GM23338 (cell line): ENCODE measurements at regions not wholly inside any gene's neighbourhood (a gene's known extent, or its start where the extent isn't known, plus 50 kb on each side); places are given as distances from the start of the nearest gene placed in this dataset.

ENCODE experiments used
- ATAC-seq: fragments of 200-7000 bp; cut with Tn5 transposase; 3 replicates; pipeline ENCODE4 v1.9.1; 2020
- DNase-seq: peaks from one replicate; pipeline ENCODE4 v3.0.0-alpha.2; 2015; ENCODE audit warnings: low spot score
- H2AFZ ChIP-seq: fragments of 200-600 bp; sonication (generic); 2 replicates; pipeline ENCODE4 v1.8.0; 2016; ENCODE audit warnings: antibody characterized with exemption, mild to moderate bottlenecking, moderate library complexity
- H3F3A ChIP-seq: fragments of 200-600 bp; sonication (generic); replicated peaks from 2 replicates; pipeline ENCODE4 v1.8.0; 2017; ENCODE audit warnings: antibody characterized with exemption, mixed run types, low read depth
- H3K27ac ChIP-seq: fragments of 200-600 bp; sonication (generic); 2 replicates; pipeline ENCODE4 v1.6.1; 2016; ENCODE audit warnings: low read depth
- H3K27me3 ChIP-seq: fragments of 200-600 bp; sonication (generic); 2 replicates; pipeline ENCODE4 v1.8.0; 2016; ENCODE audit warnings: mild to moderate bottlenecking, mixed run types, moderate library complexity; ENCODE audit not compliant: insufficient read depth
- H3K36me3 ChIP-seq: fragments of 200-600 bp; sonication (generic); 2 replicates; pipeline ENCODE4 v1.8.0; 2016; ENCODE audit warnings: mild to moderate bottlenecking; ENCODE audit not compliant: insufficient read depth
- H3K4me1 ChIP-seq: fragments of 200-600 bp; sonication (generic); 2 replicates; pipeline ENCODE4 v1.8.0; 2016; ENCODE audit warnings: mild to moderate bottlenecking, moderate library complexity; ENCODE audit not compliant: insufficient read depth
- H3K4me2 ChIP-seq: fragments of 200-600 bp; sonication (generic); 2 replicates; pipeline ENCODE4 v1.7.1; 2017; ENCODE audit warnings: mixed run types
- H3K4me3 ChIP-seq: fragments of 200-600 bp; sonication (generic); 2 replicates; pipeline ENCODE4 v1.6.1; 2016; ENCODE audit warnings: mixed run types
- H3K79me2 ChIP-seq: fragments of 200-600 bp; sonication (generic); replicated peaks from 2 replicates; pipeline ENCODE4 v1.8.0; 2017; ENCODE audit warnings: mild to moderate bottlenecking; ENCODE audit not compliant: insufficient read depth
- H3K9me2 ChIP-seq: fragments of 200-600 bp; sonication (generic); 2 replicates; pipeline ENCODE4 v1.8.0; 2017; ENCODE audit not compliant: insufficient read depth
- H4K20me1 ChIP-seq: fragments of 200-600 bp; sonication (generic); replicated peaks from 2 replicates; pipeline ENCODE4 v1.8.0; 2017; ENCODE audit warnings: mild to moderate bottlenecking; ENCODE audit not compliant: insufficient read depth
- H3K27ac Mint-ChIP-seq: 2 replicates; pipeline ENCODE4 v1.8.0; 2020; ENCODE audit warnings: inconsistent platforms, mild to moderate bottlenecking, moderate library complexity, mixed read lengths
- H3K27me3 Mint-ChIP-seq: 3 replicates; pipeline ENCODE4 v1.8.0; 2022; ENCODE audit warnings: low read depth, mild to moderate bottlenecking, moderate library complexity, mixed read lengths, inconsistent platforms; ENCODE audit not compliant: insufficient read depth, poor library complexity
- H3K36me3 Mint-ChIP-seq: 3 replicates; pipeline ENCODE4 v1.8.0; 2021; ENCODE audit warnings: low read depth, mild to moderate bottlenecking, inconsistent platforms, moderate library complexity, mixed read lengths
- H3K4me1 Mint-ChIP-seq: 3 replicates; pipeline ENCODE4 v1.8.0; 2020; ENCODE audit warnings: mild to moderate bottlenecking, inconsistent platforms, mixed read lengths
- H3K4me3 Mint-ChIP-seq: 3 replicates; pipeline ENCODE4 v1.8.0; 2021; ENCODE audit warnings: moderate library complexity, mild to moderate bottlenecking, inconsistent platforms, mixed read lengths
- H3K9me3 Mint-ChIP-seq: 3 replicates; pipeline ENCODE4 v1.8.0; 2020; ENCODE audit warnings: moderate library complexity, mild to moderate bottlenecking, inconsistent platforms, mixed read lengths
- ETS1 ChIP-seq: IDR thresholded peaks from 2 replicates; pipeline ENCODE4 v1.6.1; 2016; ENCODE audit warnings: antibody characterized with exemption
- EZH2phosphoT487 ChIP-seq: fragments of 200-600 bp; sonication (generic); IDR thresholded peaks from one replicate; pipeline ENCODE4 v1.8.1; 2018; ENCODE audit warnings: antibody characterized with exemption; ENCODE audit not compliant: unreplicated experiment
- JUNB ChIP-seq: IDR thresholded peaks from one replicate; pipeline ENCODE4 v1.6.1; 2016; ENCODE audit warnings: antibody characterized with exemption; ENCODE audit not compliant: unreplicated experiment
- NANOG ChIP-seq: IDR thresholded peaks from 2 replicates; pipeline ENCODE4 v1.6.1; 2016; ENCODE audit warnings: antibody characterized with exemption, borderline replicate concordance
- POLR2AphosphoS5 ChIP-seq: IDR thresholded peaks from 2 replicates; pipeline ENCODE4 v1.6.1; 2016; ENCODE audit warnings: antibody characterized with exemption, low read depth
- REST ChIP-seq: IDR thresholded peaks from one replicate; pipeline ENCODE4 v1.6.1; 2018; ENCODE audit warnings: antibody characterized with exemption; ENCODE audit not compliant: unreplicated experiment
- STAT1 ChIP-seq: IDR thresholded peaks from one replicate; pipeline ENCODE4 v1.6.1; 2016; ENCODE audit warnings: antibody characterized with exemption; ENCODE audit not compliant: unreplicated experiment
- ZNF114 ChIP-seq: fragments of 250-450 bp; sonication (Bioruptor Pico); IDR thresholded peaks from 2 replicates; pipeline ENCODE4 v1.5.0; 2020; ENCODE audit warnings: mild to moderate bottlenecking, moderate library complexity
- ZNF331 ChIP-seq: fragments of 250-450 bp; sonication (Bioruptor Pico); IDR thresholded peaks from 2 replicates; pipeline ENCODE4 v1.5.0; 2020; ENCODE audit warnings: low read depth, mild to moderate bottlenecking, moderate library complexity
- ZNF462 ChIP-seq: fragments of 250-450 bp; sonication (Bioruptor Pico); IDR thresholded peaks from 2 replicates; pipeline ENCODE4 v1.5.0; 2020; ENCODE audit warnings: mild to moderate bottlenecking, moderate library complexity

GRCh38 chr5:173735184-173735583 is 118.7 kb upstream of the BOD1 start:
- Histone ChIP-seq H3K27ac (no peak overlapping the region), H3K27me3 (no peaks in the 10 kb centered on the region), H4K20me1 (no peaks in the 10 kb centered on the region), H3K9me2 (no peaks in the 10 kb centered on the region), H3K4me2 (no peak overlapping the region), H2AFZ (no peak overlapping the region), H3F3A (no peaks in the 10 kb centered on the region), H3K36me3 (no peaks in the 10 kb centered on the region), H3K4me3 (no peak overlapping the region), H3K79me2 (no peaks in the 10 kb centered on the region), H3K4me1 (no peaks in the 10 kb centered on the region)
- Mint-ChIP-seq H3K36me3 (no peaks in the 10 kb centered on the region; the same call in 2 of the 3 replicates), H3K27me3 (peaks cover 14% of the 10 kb centered on the region), H3K4me3 (no peak overlapping the region), H3K4me1 (peaks cover 17% of the 10 kb centered on the region), H3K27ac (no peak overlapping the region), H3K9me3 (no peaks in the 10 kb centered on the region; the same call in 2 of the 3 replicates)
- DNase-seq (no peak), ATAC-seq (no peak)
- TF ChIP-seq NANOG (no peak), ZNF114 (CRISPR knock-in tag) (no peak), ZNF331 (CRISPR knock-in tag) (no peak), STAT1 (no peak)

GRCh38 chr5:173735691-173736090 is 119.2 kb upstream of the BOD1 start:
- Mint-ChIP-seq H3K4me1 (peaks cover 17% of the 10 kb centered on the region), H3K27me3 (peaks cover 14% of the 10 kb centered on the region), H3K36me3 (peaks cover 3% of the 10 kb centered on the region; the same call in 2 of the 3 replicates), H3K4me3 (no peak overlapping the region), H3K27ac (no peak overlapping the region), H3K9me3 (no peaks in the 10 kb centered on the region; the same call in 2 of the 3 replicates)
- H3K27ac ChIP-seq, result no peak overlapping the region
- ATAC-seq (no peak), DNase-seq (no peak)
- H3K27me3 ChIP-seq, result no peaks in the 10 kb centered on the region
- no peaks in the 10 kb centered on the region for H4K20me1 ChIP-seq
- H3F3A ChIP-seq, result no peaks in the 10 kb centered on the region
- H2AFZ ChIP-seq, result no peak overlapping the region
- no peaks in the 10 kb centered on the region for H3K36me3 ChIP-seq
- no peaks in the 10 kb centered on the region for H3K9me2 ChIP-seq
- H3K4me1 ChIP-seq, result no peaks in the 10 kb centered on the region
- no peak overlapping the region for H3K4me2 ChIP-seq
- H3K4me3 ChIP-seq, result no peak overlapping the region
- no peaks in the 10 kb centered on the region for H3K79me2 ChIP-seq
- TF ChIP-seq REST, result no peak
- no peak for TF ChIP-seq NANOG
- no peak for TF ChIP-seq STAT1
- TF ChIP-seq ZNF462 (CRISPR knock-in tag), result no peak
- TF ChIP-seq ETS1, result no peak
- no peak for TF ChIP-seq POLR2AphosphoS5
- no peak for TF ChIP-seq JUNB
- no peak for TF ChIP-seq EZH2phosphoT487
